Stimulated activated naive CD8-positive, alpha-beta T cell treated with anti-CD3 and anti-CD28 coated beads, Interleukin-15, Interleukin-2, amounts not matched to agents 100 ng/mL and 50 ng/mL, for 24 hours (primary cell): ENCODE measurements at regions not wholly inside any gene's neighbourhood (a gene's known extent, or its start where the extent isn't known, plus 50 kb on each side); places are given as distances from the start of the nearest gene placed in this dataset.
"Not testable (repeated sequence)": the region's sequence is repeated elsewhere in the genome, so short reads cannot be mapped to it uniquely, and the experiment has no call there.

Experiments used
- H3K27ac Mint-ChIP-seq: one replicate; pipeline ENCODE4 v1.8.0; 2021; ENCODE audit warnings: mild to moderate bottlenecking, mixed read lengths
- H3K27me3 Mint-ChIP-seq: one replicate; pipeline ENCODE4 v1.8.0; 2021; ENCODE audit warnings: mixed read lengths
- H3K36me3 Mint-ChIP-seq: one replicate; pipeline ENCODE4 v1.8.0; 2021; ENCODE audit warnings: low read depth, mixed read lengths
- H3K4me1 Mint-ChIP-seq: one replicate; pipeline ENCODE4 v1.8.0; 2021; ENCODE audit warnings: low read depth, mixed read lengths
- H3K4me3 Mint-ChIP-seq: one replicate; pipeline ENCODE4 v1.8.0; 2021; ENCODE audit warnings: mild to moderate bottlenecking, mixed read lengths
- H3K9me3 Mint-ChIP-seq: one replicate; pipeline ENCODE4 v1.8.0; 2021; ENCODE audit warnings: mixed read lengths

DNA sequence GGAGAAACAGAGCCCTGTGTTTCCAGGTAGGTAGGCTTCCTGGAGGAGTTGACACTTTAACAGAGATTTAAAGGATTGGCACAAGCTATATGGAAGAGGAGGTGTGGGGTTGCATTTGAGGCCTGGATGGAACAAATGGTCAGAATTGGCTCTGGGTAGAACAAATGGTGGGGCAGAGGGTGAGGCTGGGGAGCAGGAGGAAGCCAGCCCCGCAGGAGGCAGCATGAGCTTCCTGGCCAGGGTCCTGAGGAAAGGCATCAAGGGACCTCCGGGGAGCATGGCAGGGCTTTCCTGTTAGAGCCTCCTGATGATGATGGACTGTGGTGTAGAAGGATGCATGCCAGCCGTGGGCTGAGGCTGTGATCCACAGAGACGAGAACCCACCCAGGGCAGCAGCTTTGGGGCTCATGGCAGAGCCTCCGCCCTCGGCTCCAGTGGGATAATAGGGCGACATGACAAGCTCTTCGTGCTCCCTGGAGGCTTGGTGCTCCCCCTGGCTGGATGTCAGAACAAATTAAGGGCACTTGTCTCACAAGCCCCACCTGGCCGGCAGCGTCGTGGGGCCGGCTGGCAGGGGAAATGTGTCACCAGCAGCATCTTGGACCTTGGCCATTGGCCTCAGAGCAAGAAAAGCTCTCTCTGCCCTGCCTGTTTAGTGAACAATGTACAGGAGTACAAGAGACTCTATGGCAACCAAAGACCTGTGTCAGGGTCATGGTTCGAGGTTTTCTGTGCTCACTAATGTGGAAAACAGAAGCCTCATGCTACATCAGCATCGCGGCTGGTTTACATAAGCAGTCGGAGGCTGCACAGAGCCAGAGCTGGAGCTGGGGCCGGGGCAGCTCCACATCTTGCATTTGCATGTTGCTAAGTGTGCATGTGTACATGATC, 153.5 kb downstream of the MYCN start:
- H3K36me3 Mint-ChIP-seq, result no peaks in the 10 kb centered on the region
- H3K27ac Mint-ChIP-seq, result no peak overlapping the region
- no peaks in the 10 kb centered on the region for H3K4me1 Mint-ChIP-seq
- H3K9me3 Mint-ChIP-seq, result no peaks in the 10 kb centered on the region
- H3K27me3 Mint-ChIP-seq, result no peaks in the 10 kb centered on the region
- no peak overlapping the region for H3K4me3 Mint-ChIP-seq

GRCh38 chr2:16092861-16093638, 152.7 kb downstream of the MYCN start:
- Mint-ChIP-seq H3K4me1 (no peaks in the 10 kb centered on the region), H3K27ac (no peak overlapping the region), H3K36me3 (no peaks in the 10 kb centered on the region), H3K4me3 (no peak overlapping the region), H3K27me3 (no peaks in the 10 kb centered on the region), H3K9me3 (no peaks in the 10 kb centered on the region)

DNA sequence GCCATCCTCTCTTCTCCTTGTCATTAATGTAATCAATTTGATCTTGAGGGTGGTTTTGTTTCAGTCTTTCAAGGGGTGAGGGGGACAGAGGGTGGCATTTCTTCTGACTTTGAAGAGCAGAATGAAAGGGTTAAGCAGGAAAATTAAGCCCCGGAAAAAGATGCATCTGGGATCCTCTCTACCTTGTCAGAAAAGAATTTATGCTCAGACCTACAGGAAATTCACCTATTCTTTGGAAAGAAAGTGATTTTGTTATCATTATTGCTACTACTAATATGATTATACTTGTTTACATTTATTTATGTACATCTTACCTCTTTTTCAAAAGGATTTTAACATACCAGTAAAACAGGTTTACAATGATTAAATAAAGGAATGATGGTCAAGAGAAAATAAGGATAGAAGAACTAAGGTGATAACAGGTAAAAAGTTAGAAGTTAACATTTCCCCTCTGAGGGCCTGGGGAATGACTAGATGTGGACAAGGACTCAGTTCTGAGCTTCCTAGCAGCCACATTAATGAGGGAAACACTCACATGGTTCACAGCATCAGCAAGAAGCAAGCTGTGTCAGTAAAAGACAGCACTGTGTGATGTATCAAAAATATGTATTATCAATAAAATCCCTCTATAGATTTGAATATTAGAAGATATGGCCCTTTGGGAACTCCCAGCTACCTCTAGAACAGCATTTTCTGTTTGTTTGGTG, 151.4 kb downstream of the MYCN start:
- no peak overlapping the region for H3K27ac Mint-ChIP-seq
- H3K27me3 Mint-ChIP-seq, result no peaks in the 10 kb centered on the region
- H3K4me1 Mint-ChIP-seq, result no peaks in the 10 kb centered on the region
- no peaks in the 10 kb centered on the region for H3K9me3 Mint-ChIP-seq
- no peak overlapping the region for H3K4me3 Mint-ChIP-seq
- no peaks in the 10 kb centered on the region for H3K36me3 Mint-ChIP-seq

DNA sequence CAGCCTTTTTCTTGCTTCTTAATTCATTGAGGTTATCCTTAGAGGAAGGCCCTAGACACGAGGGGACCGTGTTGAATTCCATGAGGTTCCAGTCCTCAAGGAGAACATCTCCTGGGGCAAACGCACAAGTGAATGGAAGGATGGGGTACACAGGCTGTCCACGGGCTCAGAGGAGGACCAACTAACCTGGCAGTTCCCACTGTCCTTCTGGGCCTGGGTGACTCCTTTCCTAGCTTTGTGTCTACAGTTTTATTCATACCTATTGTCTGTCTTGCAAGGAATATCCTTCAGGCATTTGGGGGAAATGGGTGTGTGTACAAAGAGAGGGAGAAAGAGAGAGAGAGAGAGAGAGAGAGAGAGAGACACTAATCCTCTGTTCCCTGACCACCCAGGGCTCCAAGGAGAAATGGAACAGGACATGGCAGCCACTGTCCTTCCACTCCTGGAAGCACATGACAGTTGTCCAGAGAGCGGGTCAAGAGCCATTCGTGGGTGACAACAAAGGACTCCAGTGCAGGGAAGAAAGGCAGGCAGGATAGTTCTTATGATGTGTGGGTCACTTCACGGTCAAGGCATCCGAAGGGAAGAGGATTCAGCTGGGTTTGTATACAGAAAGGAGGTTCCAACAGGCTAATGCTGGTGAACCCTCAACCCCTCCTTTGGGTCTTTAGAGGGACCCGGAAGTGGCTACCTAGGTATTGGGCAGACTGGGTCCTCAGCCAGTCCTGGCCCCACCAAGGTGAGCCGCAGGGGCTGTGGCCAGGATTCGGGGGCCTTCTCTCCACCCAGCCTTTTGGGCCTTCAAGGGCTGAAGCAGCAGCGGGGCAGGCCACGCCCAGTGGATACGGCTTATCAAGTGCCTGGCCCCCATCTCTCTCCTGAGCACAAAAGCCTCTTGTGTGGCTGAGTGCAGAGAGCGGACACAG, 150.6 kb downstream of the MYCN start:
- Mint-ChIP-seq H3K4me1 (no peaks in the 10 kb centered on the region), H3K27ac (no peak overlapping the region), H3K9me3 (no peaks in the 10 kb centered on the region), H3K27me3 (no peaks in the 10 kb centered on the region), H3K4me3 (no peak overlapping the region), H3K36me3 (no peaks in the 10 kb centered on the region)

GRCh38 chr2:16089491-16089890, 149.1 kb downstream of the MYCN start:
- not testable (repeated sequence) for H3K4me3 Mint-ChIP-seq, H3K4me1 Mint-ChIP-seq, H3K27me3 Mint-ChIP-seq, H3K27ac Mint-ChIP-seq, H3K9me3 Mint-ChIP-seq, H3K36me3 Mint-ChIP-seq

GRCh38 chr2:16088802-16089112, 148.4 kb downstream of the MYCN start:
- no peaks in the 10 kb centered on the region for H3K9me3 Mint-ChIP-seq
- H3K4me3 Mint-ChIP-seq, result no peak overlapping the region
- no peaks in the 10 kb centered on the region for H3K36me3 Mint-ChIP-seq
- no peaks in the 10 kb centered on the region for H3K4me1 Mint-ChIP-seq
- no peaks in the 10 kb centered on the region for H3K27me3 Mint-ChIP-seq
- no peak overlapping the region for H3K27ac Mint-ChIP-seq

DNA sequence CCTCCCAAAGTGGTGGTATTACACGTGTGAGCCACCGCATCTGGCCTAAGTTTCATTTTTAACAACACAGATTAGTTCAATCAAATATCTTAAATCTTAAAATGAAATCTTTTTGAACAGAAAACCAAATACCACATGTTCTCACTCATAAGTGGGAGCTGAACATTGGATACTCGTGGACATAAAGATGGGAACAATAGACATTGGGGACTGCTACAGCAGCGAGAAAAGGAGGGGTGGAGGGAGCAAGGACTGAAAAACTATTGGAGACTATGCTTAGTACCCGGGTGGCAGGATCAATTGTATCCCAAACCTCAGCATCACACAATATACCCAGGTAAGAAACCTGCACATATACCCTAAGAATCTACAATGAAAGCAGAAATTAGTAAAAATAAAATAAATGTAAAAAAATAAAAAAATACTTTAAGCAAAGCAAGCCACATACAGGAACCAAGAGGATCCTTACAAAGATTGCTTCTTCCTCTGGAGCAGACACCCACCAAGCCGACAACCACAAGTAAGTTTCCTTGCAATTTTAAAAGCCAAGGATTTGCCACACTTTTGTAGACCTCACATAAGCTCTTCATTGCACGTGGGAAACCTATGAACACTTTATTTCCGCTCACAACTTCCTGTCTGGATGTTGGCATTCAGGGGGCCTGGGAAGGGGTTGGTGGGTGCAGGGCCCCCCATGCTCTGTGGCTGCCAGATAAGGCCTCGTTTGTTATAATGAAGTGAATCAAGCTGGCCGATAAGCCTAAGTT, 147.9 kb downstream of the MYCN start:
- Mint-ChIP-seq H3K4me1 (no peaks in the 10 kb centered on the region), H3K4me3 (no peak overlapping the region), H3K36me3 (no peaks in the 10 kb centered on the region), H3K9me3 (no peaks in the 10 kb centered on the region), H3K27me3 (no peaks in the 10 kb centered on the region), H3K27ac (no peak overlapping the region)

- not testable (repeated sequence) for H3K36me3 Mint-ChIP-seq, H3K9me3 Mint-ChIP-seq, H3K27ac Mint-ChIP-seq
These were observed 145.8 kb downstream of the MYCN start for GRCh38 chr2:16086136-16086535.

GRCh38 chr2:16085073-16085472, 144.7 kb downstream of the MYCN start:
- H3K4me1 Mint-ChIP-seq, result no peaks in the 10 kb centered on the region
- H3K27me3 Mint-ChIP-seq, result no peaks in the 10 kb centered on the region
- H3K27ac Mint-ChIP-seq, result no peak overlapping the region
- H3K9me3 Mint-ChIP-seq, result no peaks in the 10 kb centered on the region
- H3K36me3 Mint-ChIP-seq, result no peaks in the 10 kb centered on the region
- H3K4me3 Mint-ChIP-seq, result no peak overlapping the region

More at GRCh38 chr2:16086136-16086535, 145.8 kb downstream of the MYCN start:
- H3K4me1 Mint-ChIP-seq, H3K4me3 Mint-ChIP-seq, H3K27me3 Mint-ChIP-seq: not testable (repeated sequence)

DNA sequence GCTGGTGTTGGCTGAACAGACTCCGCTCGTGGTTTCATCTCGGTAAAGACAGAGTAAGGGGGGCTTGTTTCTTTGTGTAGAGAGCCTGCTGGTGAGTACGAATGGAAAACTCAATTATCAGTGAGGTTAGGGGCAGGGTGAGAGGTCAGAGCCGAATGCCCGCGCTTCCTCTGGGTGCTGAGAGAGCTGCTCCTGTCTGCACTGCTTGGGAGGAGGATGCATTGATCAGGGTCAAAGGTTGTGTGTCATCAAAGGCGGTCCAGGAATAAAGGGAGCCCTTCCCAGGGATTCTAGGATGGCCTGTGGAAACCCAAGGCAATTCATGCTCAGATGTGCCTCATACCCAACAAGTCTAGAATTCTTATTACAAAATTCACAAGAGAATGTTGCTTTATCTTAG, 143.9 kb downstream of the MYCN start:
- no peaks in the 10 kb centered on the region for H3K9me3 Mint-ChIP-seq
- H3K27me3 Mint-ChIP-seq, result no peaks in the 10 kb centered on the region
- H3K36me3 Mint-ChIP-seq, result no peaks in the 10 kb centered on the region
- H3K4me3 Mint-ChIP-seq, result no peak overlapping the region
- no peaks in the 10 kb centered on the region for H3K4me1 Mint-ChIP-seq
- H3K27ac Mint-ChIP-seq, result no peak overlapping the region

GRCh38 chr2:16082276-16082675, 141.9 kb downstream of the MYCN start:
- Mint-ChIP-seq H3K36me3 (no peaks in the 10 kb centered on the region), H3K4me1 (no peaks in the 10 kb centered on the region), H3K27me3 (no peaks in the 10 kb centered on the region), H3K9me3 (no peaks in the 10 kb centered on the region), H3K27ac (no peak overlapping the region), H3K4me3 (no peak overlapping the region)

GRCh38 chr2:16081316-16082200, 141.2 kb downstream of the MYCN start:
- Mint-ChIP-seq H3K27me3 (no peaks in the 10 kb centered on the region), H3K4me1 (no peaks in the 10 kb centered on the region), H3K36me3 (no peaks in the 10 kb centered on the region)

DNA sequence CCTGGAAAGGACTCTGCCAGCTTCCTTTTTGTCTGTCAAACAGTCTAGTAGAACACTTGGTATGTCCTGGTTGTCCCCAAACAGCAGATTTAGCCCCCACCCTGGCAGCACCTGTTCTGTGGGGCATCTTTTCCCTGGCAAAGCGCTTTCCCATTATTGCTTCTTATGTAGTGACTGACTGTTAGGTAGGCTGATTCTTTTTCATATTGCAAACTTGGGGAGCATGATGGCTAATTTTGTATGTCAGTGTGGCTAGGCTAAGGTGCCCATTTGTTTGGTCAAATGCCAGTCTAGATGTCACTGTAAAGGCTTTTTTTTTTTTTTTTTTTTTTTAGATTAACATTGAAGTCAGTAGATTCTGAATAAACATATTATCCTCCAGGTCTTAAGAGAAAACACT, 140.2 kb downstream of the MYCN start:
- Mint-ChIP-seq H3K9me3 (no peaks in the 10 kb centered on the region), H3K36me3 (no peaks in the 10 kb centered on the region)

More at GRCh38 chr2:16081316-16082200, 141.2 kb downstream of the MYCN start:
- H3K9me3 Mint-ChIP-seq, result no peaks in the 10 kb centered on the region
- H3K27ac Mint-ChIP-seq, result no peak overlapping the region
- H3K4me3 Mint-ChIP-seq, result no peak overlapping the region

More for the DNA sequence above, 140.2 kb downstream of the MYCN start:
- H3K27me3 Mint-ChIP-seq, result no peaks in the 10 kb centered on the region
- H3K27ac Mint-ChIP-seq, result no peak overlapping the region
- H3K4me3 Mint-ChIP-seq, result no peak overlapping the region
- no peaks in the 10 kb centered on the region for H3K4me1 Mint-ChIP-seq
